Gastrocnemius medialis (tissue), 4 donors: ENCODE measurements at regions not wholly inside any gene's neighbourhood (a gene's known extent, or its start where the extent isn't known, plus 50 kb on each side); places are given as distances from the start of the nearest gene placed in this dataset.

Experiments used
- POLR2A ChIP-seq, 2 donors: fragments of 450-650 bp; IDR thresholded peaks; one replicate each; pipeline ENCODE4 v1.6.1; 2017; ENCODE audit warnings: antibody characterized with exemption in 2 of 2, mild to moderate bottlenecking in 2 of 2, moderate library complexity in 2 of 2
- TF ChIP-seq, protein P1 (sequence below), 5 experiments: fragments of 450-650 bp in 3 of 5; fragments of 200-600 bp in 2 of 5; sonication (generic) in 2 of 5; IDR thresholded peaks in 4 of 5; conservative IDR thresholded peaks in 1 of 5; 1 replicate in 4 of 5; 2 replicates in 1 of 5; pipeline ENCODE4 v1.5.1; 2016 to 2019; ENCODE audit warnings: antibody characterized with exemption in 5 of 5, mild to moderate bottlenecking in 3 of 5, moderate library complexity in 3 of 5

DNA sequence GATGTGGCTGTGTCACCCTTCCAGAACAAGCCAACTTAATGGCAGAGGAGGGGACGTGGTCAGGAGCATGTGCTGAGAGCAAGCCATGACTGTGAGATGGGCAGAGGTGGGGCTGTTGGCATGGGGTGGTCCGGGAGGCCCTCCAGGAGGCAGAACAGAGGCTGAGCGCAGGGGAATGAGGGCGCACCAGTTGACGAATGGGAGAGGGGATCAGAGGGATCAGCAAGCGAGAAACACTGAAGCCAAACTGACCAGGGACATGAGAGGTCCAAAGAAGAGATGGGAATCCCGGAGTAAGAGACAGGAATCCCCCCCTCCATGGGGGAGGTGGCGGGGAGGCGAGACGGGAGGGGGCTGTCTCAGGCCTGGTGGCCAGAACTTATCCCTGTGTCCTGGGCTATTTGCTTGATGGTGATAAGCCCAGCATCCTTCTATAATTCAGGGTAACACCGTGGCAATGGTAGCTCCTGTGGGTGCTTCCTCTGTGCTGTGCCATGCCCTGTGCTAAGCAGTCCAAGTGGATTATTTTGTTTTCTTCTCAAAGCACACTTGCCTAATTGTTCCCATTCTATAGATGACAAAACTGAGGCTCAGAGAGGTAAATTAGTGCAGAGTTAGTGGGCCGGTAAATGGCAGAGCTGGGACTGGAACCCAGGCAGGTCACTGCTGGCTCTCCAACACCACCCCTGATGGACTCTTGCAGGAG, 83.4 kb upstream of the SHISAL1 start:
- TF ChIP-seq, protein P1, sequence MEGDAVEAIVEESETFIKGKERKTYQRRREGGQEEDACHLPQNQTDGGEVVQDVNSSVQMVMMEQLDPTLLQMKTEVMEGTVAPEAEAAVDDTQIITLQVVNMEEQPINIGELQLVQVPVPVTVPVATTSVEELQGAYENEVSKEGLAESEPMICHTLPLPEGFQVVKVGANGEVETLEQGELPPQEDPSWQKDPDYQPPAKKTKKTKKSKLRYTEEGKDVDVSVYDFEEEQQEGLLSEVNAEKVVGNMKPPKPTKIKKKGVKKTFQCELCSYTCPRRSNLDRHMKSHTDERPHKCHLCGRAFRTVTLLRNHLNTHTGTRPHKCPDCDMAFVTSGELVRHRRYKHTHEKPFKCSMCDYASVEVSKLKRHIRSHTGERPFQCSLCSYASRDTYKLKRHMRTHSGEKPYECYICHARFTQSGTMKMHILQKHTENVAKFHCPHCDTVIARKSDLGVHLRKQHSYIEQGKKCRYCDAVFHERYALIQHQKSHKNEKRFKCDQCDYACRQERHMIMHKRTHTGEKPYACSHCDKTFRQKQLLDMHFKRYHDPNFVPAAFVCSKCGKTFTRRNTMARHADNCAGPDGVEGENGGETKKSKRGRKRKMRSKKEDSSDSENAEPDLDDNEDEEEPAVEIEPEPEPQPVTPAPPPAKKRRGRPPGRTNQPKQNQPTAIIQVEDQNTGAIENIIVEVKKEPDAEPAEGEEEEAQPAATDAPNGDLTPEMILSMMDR (IDR thresholded peaks at IDR 0.05 in 4 of 5, conservative IDR thresholded peaks at IDR 0.05 in 1 of 5): no peak
- TF ChIP-seq POLR2A (IDR thresholded peaks at IDR 0.05): no peak
